SK-N-SH (cell line): ENCODE measurements at regions not wholly inside any gene's neighbourhood (a gene's known extent, or its start where the extent isn't known, plus 50 kb on each side); places are given as distances from the start of the nearest gene placed in this dataset.
A peak's percentile ranks its signal among the peaks of the same experiment; 100 is the strongest.

ENCODE experiments used
- CTCF ChIA-PET: fragments of 300-600, 350-600 bp; formaldehyde crosslinking; extraction: SDS; loops from one replicate; lab custom pipeline; 2021; lab: Yijun Ruan, JAX
- POLR2A ChIA-PET: fragments of 350-600 bp; sonication (Branson Sonifier 250); formaldehyde crosslinking; extraction: SDS; loops from one replicate; lab custom pipeline; 2020; ENCODE audit warnings: antibody characterized with exemption, inconsistent platforms; lab: Yijun Ruan, JAX
- DNase-seq: peaks from one replicate; pipeline ENCODE4 v3.0.0; 2012
- H2AFZ ChIP-seq: fragments of 200-600 bp; sonication (generic); 2 replicates; pipeline ENCODE4 v1.8.1; 2016; ENCODE audit warnings: antibody characterized with exemption, mild to moderate bottlenecking, low read depth
- H3F3A ChIP-seq: fragments of 200-600 bp; sonication (generic); replicated peaks from 2 replicates; pipeline ENCODE3; 2016; ENCODE audit warnings: antibody characterized with exemption, mild to moderate bottlenecking; ENCODE audit not compliant: insufficient read depth
- H3K27ac ChIP-seq, 2 experiments: fragments of 200-500 bp in 1 of 2; fragments of 200-600 bp in 1 of 2; sonication (Bioruptor generic) in 1 of 2; sonication (generic), shearing (Covaris generic) in 1 of 2; 2 replicates each; pipeline versions ENCODE4 v1.5.1 to v1.6.1; 2014 to 2016; ENCODE audit warnings: low read depth in 2 of 2, inconsistent platforms in 1 of 2, low read length in 1 of 2, mild to moderate bottlenecking in 1 of 2, mixed read lengths in 1 of 2
- H3K27me3 ChIP-seq: fragments of 200-600 bp; sonication (generic), shearing (Covaris generic); 2 replicates; pipeline ENCODE4 v1.6.1; 2016; ENCODE audit warnings: mixed run types; ENCODE audit not compliant: insufficient read depth
- H3K36me3 ChIP-seq, 2 experiments: fragments of 200-500 bp in 1 of 2; fragments of 200-600 bp in 1 of 2; sonication (Bioruptor generic) in 1 of 2; sonication (generic) in 1 of 2; replicated peaks in 1 of 2; 2 replicates each; pipeline versions ENCODE3 to v1.5.1; 2014 to 2016; ENCODE audit warnings: low read length in 1 of 2, mild to moderate bottlenecking in 1 of 2; ENCODE audit not compliant: insufficient read depth in 2 of 2, control insufficient read depth in 1 of 2
- H3K4me1 ChIP-seq, 2 experiments: fragments of 200-500 bp in 1 of 2; fragments of 200-600 bp in 1 of 2; sonication (Bioruptor generic) in 1 of 2; sonication (generic), shearing (Covaris generic) in 1 of 2; 2 replicates each; pipeline versions ENCODE4 v1.5.1 to v1.6.1; 2014 to 2016; ENCODE audit warnings: low read depth in 1 of 2, low read length in 1 of 2, mixed run types in 1 of 2; ENCODE audit not compliant: insufficient read depth in 2 of 2, control insufficient read depth in 1 of 2
- H3K4me2 ChIP-seq: fragments of 200-600 bp; sonication (generic), shearing (Covaris generic); 2 replicates; pipeline ENCODE4 v1.6.1; 2017; ENCODE audit warnings: mixed run types
- H3K4me3 ChIP-seq, 2 experiments: fragments of 200-500 bp in 1 of 2; fragments of 200-600 bp in 1 of 2; sonication (Bioruptor generic) in 1 of 2; sonication (generic), shearing (Covaris generic) in 1 of 2; 2 replicates each; pipeline versions ENCODE4 v1.5.1 to v1.8.1; 2014 to 2016; ENCODE audit warnings: low read depth in 2 of 2, inconsistent platforms in 1 of 2, low read length in 1 of 2, mild to moderate bottlenecking in 1 of 2, mixed read lengths in 1 of 2, moderate library complexity in 1 of 2
- H3K79me2 ChIP-seq: fragments of 200-600 bp; sonication (generic); 2 replicates; pipeline ENCODE4 v1.8.1; 2017; ENCODE audit warnings: mild to moderate bottlenecking; ENCODE audit not compliant: insufficient read depth
- H3K9ac ChIP-seq: fragments of 200-600 bp; sonication (generic); 2 replicates; pipeline ENCODE4 v1.6.1; 2017; ENCODE audit warnings: mixed run types
- H3K9me2 ChIP-seq: fragments of 200-600 bp; sonication (generic); 2 replicates; pipeline ENCODE4 v1.6.1; 2017; ENCODE audit warnings: mixed run types
- H3K9me3 ChIP-seq: fragments of 200-600 bp; sonication (generic); 2 replicates; pipeline ENCODE4 v1.6.1; 2017; ENCODE audit warnings: mixed run types, mild to moderate bottlenecking, moderate library complexity
- H4K20me1 ChIP-seq: fragments of 200-600 bp; sonication (generic); 2 replicates; pipeline ENCODE4 v1.6.1; 2017; ENCODE audit warnings: mild to moderate bottlenecking, mixed run types; ENCODE audit not compliant: insufficient read depth
- CTCF ChIP-seq: fragments of 200-600 bp; sonication (generic); IDR thresholded peaks from 2 replicates; pipeline ENCODE4 v1.6.1; 2017; ENCODE audit warnings: antibody characterized with exemption, mild to moderate bottlenecking, moderate library complexity
- ELF1 ChIP-seq: IDR thresholded peaks from 2 replicates; pipeline ENCODE4 v1.4.0; 2012
- EP300 ChIP-seq, 2 experiments: IDR thresholded peaks; 2 replicates each; pipeline versions ENCODE4 v1.4.0 to v1.6.1; 2012; ENCODE audit warnings: borderline replicate concordance in 1 of 2, low read depth in 1 of 2, low read length in 1 of 2
- FOXJ3 ChIP-seq: sonication (generic); formaldehyde crosslinking; IDR thresholded peaks from 2 replicates; pipeline ENCODE4 v1.5.1; 2020; ENCODE audit warnings: mild to moderate bottlenecking, missing genetic modification reagents
- GATA2 ChIP-seq: sonication (generic); formaldehyde crosslinking; IDR thresholded peaks from 2 replicates; pipeline ENCODE4 v1.5.0; 2020; ENCODE audit warnings: mild to moderate bottlenecking, missing genetic modification reagents
- MXI1 ChIP-seq: IDR thresholded peaks from 2 replicates; pipeline ENCODE4 v1.6.1; 2012; ENCODE audit warnings: mild to moderate bottlenecking, low read depth, low read length, improper control_type of control experiment
- NFIC ChIP-seq: IDR thresholded peaks from 2 replicates; pipeline ENCODE4 v1.4.0; 2012; ENCODE audit warnings: borderline replicate concordance
- RAD21 ChIP-seq: IDR thresholded peaks from 2 replicates; pipeline ENCODE4 v1.6.1; 2012; ENCODE audit warnings: mild to moderate bottlenecking, low read length
- RCOR1 ChIP-seq: fragments of 150-350 bp; IDR thresholded peaks from 2 replicates; pipeline ENCODE4 v1.6.1; 2017; ENCODE audit warnings: antibody characterized with exemption, low read length
- SMC3 ChIP-seq: IDR thresholded peaks from 2 replicates; pipeline ENCODE4 v1.6.1; 2012; ENCODE audit warnings: low read depth, low read length, improper control_type of control experiment
- TEAD4 ChIP-seq: IDR thresholded peaks from 2 replicates; pipeline ENCODE4 v1.4.0; 2012; ENCODE audit warnings: mild to moderate bottlenecking, borderline replicate concordance; ENCODE audit not compliant: insufficient read depth
- YY1 ChIP-seq: IDR thresholded peaks from 2 replicates; pipeline ENCODE4 v1.4.0; 2012; ENCODE audit warnings: low read depth, mild to moderate bottlenecking
- WGBS: methylation state at CpG from one replicate; pipeline ENCODE4 v1.1.6; 2017; ENCODE audit warnings: low lambda C conversion rate; 5-methylcytosine and 5-hydroxymethylcytosine counted together

GRCh38 chr14:100651999-100652508 lies 64.8 kb upstream of the BEGAIN start (continued):
- TF ChIP-seq CTCF, result no peak

- H3K9me3 ChIP-seq, result no peaks in the 10 kb centered on the region
- peak; percentile 57 for TF ChIP-seq GATA2
- TF ChIP-seq ELF1, result no peak
- no peak for TF ChIP-seq YY1
- TF ChIP-seq EP300 (IDR thresholded peaks at IDR 0.05; ENCODE audit: borderline replicate concordance in 1 of 2, low read depth in 1 of 2, low read length in 1 of 2), result peak in 1 of 2 experiments; percentile 34; a peak in 1 of 4 replicates
- no peak for TF ChIP-seq SMC3
- no peak for TF ChIP-seq FOXJ3
- no peak for TF ChIP-seq NFIC
- TF ChIP-seq RCOR1, result peak; percentile 65; the same call in 1 of the 2 replicates
- H3K79me2 ChIP-seq, result no peaks in the 10 kb centered on the region
- H3K36me3 ChIP-seq, result no peaks in the 10 kb centered on the region
- H2AFZ ChIP-seq, result no peak overlapping the region
- DNase-seq, result no peak
- peak overlapping the region in 1 of 2 experiments; percentile 86; a peak in 2 of 4 replicates for H3K27ac ChIP-seq
- POLR2A ChIA-PET, result interaction anchor here (0.9 to 2.3 kb wide), 12 partner anchors 10 to 235 kb away, joined by 3 to 14 read pairs (median 4); no protein-coding TSS in a partner anchor
- no peaks in the 10 kb centered on the region for H4K20me1 ChIP-seq
- no peaks in the 10 kb centered on the region for H3K27me3 ChIP-seq
- CTCF ChIA-PET, result interaction anchor here (0.8 to 6.1 kb wide), 36 partner anchors 11 to 1011 kb away, joined by 3 to 58 read pairs (median 4); no protein-coding TSS in a partner anchor
- no peak overlapping the region for H3K9ac ChIP-seq
- no peak overlapping the region for H3K4me2 ChIP-seq
- no peak overlapping the region for H3K4me3 ChIP-seq
- H3K4me1 ChIP-seq, result peaks cover 5 to 63% of the 10 kb centered on the region in 2 experiments; a peak in 2 of 4 replicates
- no peaks in the 10 kb centered on the region for H3F3A ChIP-seq
- 82% methylated on average over 8 of the region's 8 CpGs for WGBS
- no peaks in the 10 kb centered on the region for H3K9me2 ChIP-seq
Observed at GRCh38 chr14:100652744-100653143, 65.5 kb upstream of the BEGAIN start.

GRCh38 chr14:100653409-100653808 lies 66.2 kb upstream of the BEGAIN start:
- no peak overlapping the region for H3K4me2 ChIP-seq
- H3K9ac ChIP-seq, result no peak overlapping the region
- H3K27ac ChIP-seq, result peak overlapping the region in 1 of 2 experiments; percentile 92; a peak in 2 of 4 replicates
- CTCF ChIA-PET, result interaction anchor here (0.9 to 6.1 kb wide), 35 partner anchors 10 to 1010 kb away, joined by 3 to 58 read pairs (median 4); no protein-coding TSS in a partner anchor
- H4K20me1 ChIP-seq, result no peaks in the 10 kb centered on the region
- DNase-seq, result peak; percentile 70
- H3K79me2 ChIP-seq, result no peaks in the 10 kb centered on the region
- H3K36me3 ChIP-seq, result no peaks in the 10 kb centered on the region
- no peaks in the 10 kb centered on the region for H3K9me3 ChIP-seq
- TF ChIP-seq RAD21 (peak; percentile 63), SMC3 (peak; percentile 52), CTCF (peak; percentile 59), YY1 (no peak), MXI1 (no peak), TEAD4 (no peak)
- TF ChIP-seq, all 33 proteins: peak for 3
- Histone ChIP-seq H3K4me1 (peaks cover 5 to 69% of the 10 kb centered on the region in 2 experiments; a peak in 2 of 4 replicates), H3K9me2 (no peaks in the 10 kb centered on the region), H3K27me3 (no peaks in the 10 kb centered on the region), H3K4me3 (no peak overlapping the region), H2AFZ (no peak overlapping the region), H3F3A (no peaks in the 10 kb centered on the region)
- 87% methylated on average over 15 of the region's 15 CpGs for WGBS
- POLR2A ChIA-PET, result interaction anchor here (0.9 to 2.3 kb wide), 9 partner anchors 10 to 232 kb away, joined by 3 to 14 read pairs (median 4); no protein-coding TSS in a partner anchor
